ENCODE measurements at regions not wholly inside any gene's neighbourhood (a gene's known extent, or its start where the extent isn't known, plus 50 kb on each side); places are given as distances from the start of the nearest gene placed in this dataset.

- no peak for TF ChIP-seq CTCF (IDR thresholded peaks at IDR 0.05; ENCODE audit: borderline replicate concordance, insufficient read depth, low read depth, low read length)
- no peak overlapping the region for H3K4me3 ChIP-seq (ENCODE audit: low read depth, low read length)
Measured at GRCh38 chr5:173411791-173412555, 83.8 kb upstream of the STC2 start.

GRCh38 chr5:173410459-173411233, 82.4 kb upstream of the STC2 start:
- no peak for TF ChIP-seq CTCF (IDR thresholded peaks at IDR 0.05; ENCODE audit: borderline replicate concordance, insufficient read depth, low read depth, low read length)
- no peak overlapping the region for H3K4me3 ChIP-seq (ENCODE audit: low read depth, low read length)

GRCh38 chr5:173408946-173409345, 80.7 kb upstream of the STC2 start:
- TF ChIP-seq CTCF (IDR thresholded peaks at IDR 0.05; ENCODE audit: borderline replicate concordance, insufficient read depth, low read depth, low read length) = no peak
- H3K4me3 ChIP-seq (ENCODE audit: low read depth, low read length) = no peak overlapping the region

- TF ChIP-seq CTCF (IDR thresholded peaks at IDR 0.05; ENCODE audit: borderline replicate concordance, insufficient read depth, low read depth, low read length) = no peak
- H3K4me3 ChIP-seq (ENCODE audit: low read depth, low read length) = no peak overlapping the region
Measured at GRCh38 chr5:173399851-173400250, 71.6 kb upstream of the STC2 start.

GRCh38 chr5:173397516-173397915, 69.3 kb upstream of the STC2 start:
- no peak for TF ChIP-seq CTCF (IDR thresholded peaks at IDR 0.05; ENCODE audit: borderline replicate concordance, insufficient read depth, low read depth, low read length)
- H3K4me3 ChIP-seq (ENCODE audit: low read depth, low read length) = no peak overlapping the region

- peak; percentile 28; the same call in 1 of the 2 replicates for TF ChIP-seq CTCF (IDR thresholded peaks at IDR 0.05; ENCODE audit: borderline replicate concordance, insufficient read depth, low read depth, low read length)
- no peak overlapping the region for H3K4me3 ChIP-seq (ENCODE audit: low read depth, low read length)
Measured at GRCh38 chr5:173396311-173396993, 68.2 kb upstream of the STC2 start.

Measured in GM12875 (cell line).